ENCODE measurements at regions not wholly inside any gene's neighbourhood (a gene's known extent, or its start where the extent isn't known, plus 50 kb on each side); places are given as distances from the start of the nearest gene placed in this dataset.
"Not testable (repeated sequence)": the region's sequence is repeated elsewhere in the genome, so short reads cannot be mapped to it uniquely, and the experiment has no call there.

GRCh38 chr11:116678887-116679286 is 93.9 kb downstream of the BUD13 start:
- H3K27ac ChIP-seq (ENCODE audit: low read length) = no peak overlapping the region
- no peaks in the 10 kb centered on the region for H3K4me1 ChIP-seq (ENCODE audit: control insufficient read depth in 1 of 2, extremely low read depth in 1 of 2, insufficient read depth in 2 of 2, low read length in 2 of 2)
- ChIA-PET CTCF (no interaction called here), POLR2A (no interaction called here)
- no peaks in the 10 kb centered on the region for H3K36me3 ChIP-seq (ENCODE audit: control insufficient read depth in 2 of 2, extremely low read depth in 1 of 2, insufficient read depth in 1 of 2, low read length in 1 of 2)
- H3K27ac Mint-ChIP-seq = no peak overlapping the region
- no peaks in the 10 kb centered on the region for H3K4me1 Mint-ChIP-seq
- ATAC-seq (replicated peaks in 1 of 4) = no peak
- H3K4me3 ChIP-seq (ENCODE audit: control insufficient read depth in 1 of 2, extremely low read depth in 1 of 2, low read length in 1 of 2) = no peak overlapping the region
- peaks cover 8 to 18% (median 14%) of the 10 kb centered on the region in 3 donors for H3K9me3 Mint-ChIP-seq
- H3K27me3 ChIP-seq (replicated peaks in 1 of 2; ENCODE audit: control insufficient read depth in 2 of 2, extremely low read depth in 1 of 2, insufficient read depth in 2 of 2, low read length in 1 of 2) = peaks cover 0 to 2% of the 10 kb centered on the region in 2 experiments
- H3K36me3 Mint-ChIP-seq = no peaks in the 10 kb centered on the region
- H3K9me3 ChIP-seq = no peaks in the 10 kb centered on the region
- 83% methylated on average over 1 of the region's 3 CpGs for WGBS (ENCODE audit: insufficient coverage)
- H3K4me3 Mint-ChIP-seq = no peak overlapping the region
- no peak for DNase-seq
- peaks cover 11 to 18% of the 10 kb centered on the region in 2 donors for H3K27me3 Mint-ChIP-seq

DNA sequence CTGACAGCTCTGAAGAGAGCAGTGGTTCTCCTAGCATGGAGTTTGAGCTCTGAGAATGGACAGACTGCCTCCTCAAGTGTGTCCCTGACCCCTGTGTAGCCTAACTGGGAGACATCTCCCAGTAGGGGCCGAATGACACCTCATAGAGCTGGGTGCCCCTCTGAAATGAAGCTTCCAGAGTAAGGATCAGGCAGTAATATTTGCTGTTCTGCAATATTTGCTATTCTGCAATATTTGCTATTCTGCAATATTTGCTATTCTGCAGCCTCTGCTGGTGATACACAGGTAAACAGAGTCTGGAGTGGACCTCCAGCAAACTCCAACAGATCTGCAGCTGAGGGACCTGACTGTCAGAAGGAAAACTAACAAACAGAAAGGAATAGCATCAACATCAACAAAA is 105.5 kb downstream of the BUD13 start:
- H3K27me3 ChIP-seq (replicated peaks in 1 of 2; ENCODE audit: control insufficient read depth in 2 of 2, extremely low read depth in 1 of 2, insufficient read depth in 2 of 2, low read length in 1 of 2) = peaks cover 0 to 12% of the 10 kb centered on the region in 2 experiments
- ATAC-seq (replicated peaks in 1 of 4); H3K36me3 ChIP-seq (ENCODE audit: control insufficient read depth in 2 of 2, extremely low read depth in 1 of 2, insufficient read depth in 1 of 2, low read length in 1 of 2); H3K4me3 Mint-ChIP-seq; DNase-seq; H3K9me3 ChIP-seq; CTCF ChIA-PET; H3K27ac ChIP-seq (ENCODE audit: low read length); H3K4me3 ChIP-seq (ENCODE audit: control insufficient read depth in 1 of 2, extremely low read depth in 1 of 2, low read length in 1 of 2); H3K4me1 ChIP-seq (ENCODE audit: control insufficient read depth in 1 of 2, extremely low read depth in 1 of 2, insufficient read depth in 2 of 2, low read length in 2 of 2); H3K36me3 Mint-ChIP-seq; H3K4me1 Mint-ChIP-seq; H3K27ac Mint-ChIP-seq: not testable (repeated sequence)
- H3K9me3 Mint-ChIP-seq = peaks cover 22 to 27% (median 24%) of the 10 kb centered on the region in 3 donors
- WGBS (ENCODE audit: insufficient coverage) = no CpG with 5 or more reads among the region's 1 CpG
- POLR2A ChIA-PET = interaction anchor here in 1 of 2 donors (0.6 kb wide), 1 partner anchor 660 kb away, joined by 4 read pairs; the partner anchor contains the start of gene CEP164
- peaks cover 48 to 49% of the 10 kb centered on the region in 2 donors for H3K27me3 Mint-ChIP-seq

GRCh38 chr11:116666673-116667249 is 106.0 kb downstream of the BUD13 start:
- H3K9me3 ChIP-seq; CTCF ChIA-PET; H3K36me3 ChIP-seq (ENCODE audit: control insufficient read depth in 2 of 2, extremely low read depth in 1 of 2, insufficient read depth in 1 of 2, low read length in 1 of 2); H3K27ac ChIP-seq (ENCODE audit: low read length); H3K4me1 ChIP-seq (ENCODE audit: control insufficient read depth in 1 of 2, extremely low read depth in 1 of 2, insufficient read depth in 2 of 2, low read length in 2 of 2); H3K4me3 ChIP-seq (ENCODE audit: control insufficient read depth in 1 of 2, extremely low read depth in 1 of 2, low read length in 1 of 2); DNase-seq; H3K4me1 Mint-ChIP-seq; ATAC-seq (replicated peaks in 1 of 4); H3K36me3 Mint-ChIP-seq; H3K27ac Mint-ChIP-seq; POLR2A ChIA-PET; H3K4me3 Mint-ChIP-seq: not testable (repeated sequence)
- H3K27me3 ChIP-seq (replicated peaks in 1 of 2; ENCODE audit: control insufficient read depth in 2 of 2, extremely low read depth in 1 of 2, insufficient read depth in 2 of 2, low read length in 1 of 2) = peaks cover 0 to 18% of the 10 kb centered on the region in 2 experiments
- WGBS (ENCODE audit: insufficient coverage) = 86% methylated on average over 13 of the region's 15 CpGs
- Mint-ChIP-seq H3K9me3 (peaks cover 22 to 27% (median 24%) of the 10 kb centered on the region in 3 donors), H3K27me3 (peaks cover 52% of the 10 kb centered on the region in 2 donors)

- Histone ChIP-seq H3K27me3 (replicated peaks in 1 of 2; ENCODE audit: control insufficient read depth in 2 of 2, extremely low read depth in 1 of 2, insufficient read depth in 2 of 2, low read length in 1 of 2) (peaks cover 0 to 26% of the 10 kb centered on the region in 2 experiments), H3K27ac (ENCODE audit: low read length) (no peak overlapping the region), H3K36me3 (ENCODE audit: control insufficient read depth in 2 of 2, extremely low read depth in 1 of 2, insufficient read depth in 1 of 2, low read length in 1 of 2) (no peaks in the 10 kb centered on the region), H3K4me3 (ENCODE audit: control insufficient read depth in 1 of 2, extremely low read depth in 1 of 2, low read length in 1 of 2) (no peak overlapping the region), H3K9me3 (peaks cover 2% of the 10 kb centered on the region), H3K4me1 (ENCODE audit: control insufficient read depth in 1 of 2, extremely low read depth in 1 of 2, insufficient read depth in 2 of 2, low read length in 2 of 2) (no peaks in the 10 kb centered on the region)
- Mint-ChIP-seq H3K27ac (no peak overlapping the region), H3K27me3 (peaks cover 52 to 58% of the 10 kb centered on the region in 2 donors), H3K36me3 (no peaks in the 10 kb centered on the region), H3K9me3 (peaks cover 22 to 27% (median 24%) of the 10 kb centered on the region in 3 donors), H3K4me3 (no peak overlapping the region), H3K4me1 (no peaks in the 10 kb centered on the region)
- ChIA-PET CTCF (interaction anchor here in 1 of 2 donors (0.5 kb wide), 1 partner anchor 26 kb away, joined by 4 read pairs; no protein-coding TSS in a partner anchor), POLR2A (no interaction called here)
- no peak for ATAC-seq (replicated peaks in 1 of 4)
- no peak for DNase-seq
Observed at GRCh38 chr11:116665523-116665922, 107.3 kb downstream of the BUD13 start.

DNA sequence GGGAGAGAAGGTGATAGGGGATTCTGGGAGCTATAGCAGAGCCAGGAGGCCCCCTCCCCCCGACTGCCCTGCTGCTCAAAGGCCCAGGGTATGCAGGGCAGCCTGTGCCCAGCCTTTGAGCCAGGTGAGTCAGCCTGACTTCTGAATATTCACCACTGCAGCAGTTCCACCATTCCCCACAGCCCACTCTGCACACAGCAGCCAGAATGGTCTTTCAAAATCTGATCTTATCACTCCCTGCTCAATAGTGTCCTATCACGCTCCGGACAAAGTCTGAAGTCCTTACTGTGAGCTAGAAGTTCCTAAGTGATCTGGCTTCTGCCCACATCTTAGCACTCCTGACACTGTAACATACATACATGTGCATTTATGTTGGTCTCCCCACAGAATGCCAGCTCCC is 111.7 kb downstream of the BUD13 start:
- no peaks in the 10 kb centered on the region for H3K4me1 Mint-ChIP-seq
- POLR2A ChIA-PET = no interaction called here
- H3K4me1 ChIP-seq (ENCODE audit: control insufficient read depth in 1 of 2, extremely low read depth in 1 of 2, insufficient read depth in 2 of 2, low read length in 2 of 2) = no peaks in the 10 kb centered on the region

DNA sequence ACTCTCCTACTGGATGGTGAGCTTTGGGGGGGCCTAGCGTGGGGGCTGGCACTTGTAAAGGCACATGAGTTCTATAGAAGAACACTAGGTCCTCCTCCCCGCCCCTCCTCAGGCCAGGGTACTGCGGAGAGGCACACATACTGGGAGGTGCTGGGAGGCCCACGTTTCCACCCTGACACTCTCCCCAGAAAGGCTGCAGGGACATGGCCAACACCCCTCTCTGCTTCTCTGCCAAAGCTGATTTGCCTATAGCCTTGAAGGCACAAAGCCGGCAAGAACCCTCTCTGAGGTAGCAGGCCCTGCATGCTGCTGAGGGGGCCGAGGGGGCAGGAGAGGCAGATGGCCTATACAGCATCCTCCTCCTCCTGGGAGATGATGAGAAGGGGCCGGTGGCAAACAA is 112.8 kb downstream of the BUD13 start:
- ATAC-seq (replicated peaks in 1 of 4) = no peak
- Histone ChIP-seq H3K27me3 (replicated peaks in 1 of 2; ENCODE audit: control insufficient read depth in 2 of 2, extremely low read depth in 1 of 2, insufficient read depth in 2 of 2, low read length in 1 of 2) (peaks cover 0 to 43% of the 10 kb centered on the region in 2 experiments), H3K4me1 (ENCODE audit: control insufficient read depth in 1 of 2, extremely low read depth in 1 of 2, insufficient read depth in 2 of 2, low read length in 2 of 2) (no peaks in the 10 kb centered on the region), H3K27ac (ENCODE audit: low read length) (no peak overlapping the region), H3K4me3 (ENCODE audit: control insufficient read depth in 1 of 2, extremely low read depth in 1 of 2, low read length in 1 of 2) (no peak overlapping the region), H3K9me3 (no peaks in the 10 kb centered on the region), H3K36me3 (ENCODE audit: control insufficient read depth in 2 of 2, extremely low read depth in 1 of 2, insufficient read depth in 1 of 2, low read length in 1 of 2) (no peaks in the 10 kb centered on the region)
- no peaks in the 10 kb centered on the region for H3K4me1 Mint-ChIP-seq
- POLR2A ChIA-PET = no interaction called here
- WGBS (ENCODE audit: insufficient coverage) = 100% methylated on average over 1 of the region's 7 CpGs
- H3K4me3 Mint-ChIP-seq = no peak overlapping the region
- H3K36me3 Mint-ChIP-seq = no peaks in the 10 kb centered on the region
- peaks cover 8 to 15% (median 10%) of the 10 kb centered on the region in 3 donors for H3K9me3 Mint-ChIP-seq
- no peak for DNase-seq
- CTCF ChIA-PET = no interaction called here
- H3K27me3 Mint-ChIP-seq = peaks cover 49 to 51% of the 10 kb centered on the region in 2 donors
- no peak overlapping the region for H3K27ac Mint-ChIP-seq

More for the DNA sequence above, 111.7 kb downstream of the BUD13 start:
- no peak overlapping the region for H3K4me3 ChIP-seq (ENCODE audit: control insufficient read depth in 1 of 2, extremely low read depth in 1 of 2, low read length in 1 of 2)
- H3K9me3 ChIP-seq = peaks cover 2% of the 10 kb centered on the region
- H3K9me3 Mint-ChIP-seq = peaks cover 16 to 20% (median 17%) of the 10 kb centered on the region in 3 donors
- WGBS (ENCODE audit: insufficient coverage) = 65% methylated on average over 3 of the region's 3 CpGs
- H3K27ac ChIP-seq (ENCODE audit: low read length) = no peak overlapping the region
- DNase-seq (no peak), ATAC-seq (replicated peaks in 1 of 4) (no peak)
- H3K27me3 ChIP-seq (replicated peaks in 1 of 2; ENCODE audit: control insufficient read depth in 2 of 2, extremely low read depth in 1 of 2, insufficient read depth in 2 of 2, low read length in 1 of 2) = peaks cover 0 to 43% of the 10 kb centered on the region in 2 experiments
- CTCF ChIA-PET = no interaction called here
- H3K4me3 Mint-ChIP-seq = no peak overlapping the region
- no peaks in the 10 kb centered on the region for H3K36me3 Mint-ChIP-seq
- peaks cover 52 to 55% of the 10 kb centered on the region in 2 donors for H3K27me3 Mint-ChIP-seq
- H3K27ac Mint-ChIP-seq = no peak overlapping the region
- H3K36me3 ChIP-seq (ENCODE audit: control insufficient read depth in 2 of 2, extremely low read depth in 1 of 2, insufficient read depth in 1 of 2, low read length in 1 of 2) = no peaks in the 10 kb centered on the region
